ENCODE measurements at regions not wholly inside any gene's neighbourhood (a gene's known extent, or its start where the extent isn't known, plus 50 kb on each side); places are given as distances from the start of the nearest gene placed in this dataset.
A peak's percentile ranks its signal among the peaks of the same experiment; 100 is the strongest.

GRCh38 chr17:83185023-83186002 lies 105.9 kb downstream of the METRNL start:
- Histone ChIP-seq H3K9me3 (replicated peaks) (peaks cover 11% of the 10 kb centered on the region), H3K27me3 (ENCODE audit: low read depth) (no peaks in the 10 kb centered on the region), H3K36me3 (no peaks in the 10 kb centered on the region), H3K27ac (replicated peaks) (no peak overlapping the region), H3K4me1 (peaks cover 28% of the 10 kb centered on the region), H3K4me3 (no peak overlapping the region)
- DNase-seq: no peak
- no peak for TF ChIP-seq CTCF (IDR thresholded peaks at IDR 0.05; ENCODE audit: borderline replicate concordance)
- intact Hi-C loops (cut with micrococcal nuclease): no loop called here

- Histone ChIP-seq H3K4me3 (no peak overlapping the region), H3K27me3 (ENCODE audit: low read depth) (no peaks in the 10 kb centered on the region), H3K4me1 (peaks cover 28% of the 10 kb centered on the region), H3K9me3 (replicated peaks) (peaks cover 11% of the 10 kb centered on the region), H3K27ac (replicated peaks) (no peak overlapping the region), H3K36me3 (no peaks in the 10 kb centered on the region)
- TF ChIP-seq CTCF (IDR thresholded peaks at IDR 0.05; ENCODE audit: borderline replicate concordance): no peak
- intact Hi-C loops (cut with micrococcal nuclease): no loop called here
- DNase-seq: no peak
Observed at GRCh38 chr17:83186226-83186625, 106.8 kb downstream of the METRNL start.

GRCh38 chr17:83186751-83187421 lies 107.5 kb downstream of the METRNL start:
- H3K4me1 ChIP-seq: peaks cover 28% of the 10 kb centered on the region
- DNase-seq: no peak
- no peak overlapping the region for H3K4me3 ChIP-seq
- intact Hi-C loops (cut with micrococcal nuclease): no loop called here
- H3K9me3 ChIP-seq (replicated peaks): peaks cover 11% of the 10 kb centered on the region
- no peaks in the 10 kb centered on the region for H3K27me3 ChIP-seq (ENCODE audit: low read depth)
- H3K36me3 ChIP-seq: no peaks in the 10 kb centered on the region
- TF ChIP-seq CTCF (IDR thresholded peaks at IDR 0.05; ENCODE audit: borderline replicate concordance): no peak
- H3K27ac ChIP-seq (replicated peaks): no peak overlapping the region

- Histone ChIP-seq H3K4me1 (peaks cover 26% of the 10 kb centered on the region), H3K36me3 (no peaks in the 10 kb centered on the region), H3K27me3 (ENCODE audit: low read depth) (no peaks in the 10 kb centered on the region), H3K4me3 (no peak overlapping the region), H3K27ac (replicated peaks) (no peak overlapping the region), H3K9me3 (replicated peaks) (peaks cover 11% of the 10 kb centered on the region)
- TF ChIP-seq CTCF (IDR thresholded peaks at IDR 0.05; ENCODE audit: borderline replicate concordance): no peak
- no peak for DNase-seq
- intact Hi-C loops (cut with micrococcal nuclease): no loop called here
Observed at GRCh38 chr17:83187782-83188311, 108.4 kb downstream of the METRNL start.

- intact Hi-C loops (cut with micrococcal nuclease): no loop called here
- Histone ChIP-seq H3K27me3 (ENCODE audit: low read depth) (no peaks in the 10 kb centered on the region), H3K4me3 (no peak overlapping the region), H3K4me1 (peaks cover 21% of the 10 kb centered on the region), H3K27ac (replicated peaks) (peak overlapping the region; percentile 40), H3K9me3 (replicated peaks) (peaks cover 11% of the 10 kb centered on the region), H3K36me3 (no peaks in the 10 kb centered on the region)
- DNase-seq: peak; percentile 43
- TF ChIP-seq CTCF (IDR thresholded peaks at IDR 0.05; ENCODE audit: borderline replicate concordance): no peak
Observed at GRCh38 chr17:83189044-83190003, 109.9 kb downstream of the METRNL start.
